NB4 (cell line): ENCODE measurements at regions not wholly inside any gene's neighbourhood (a gene's known extent, or its start where the extent isn't known, plus 50 kb on each side); places are given as distances from the start of the nearest gene placed in this dataset.

Source experiments
- MYC ChIP-seq: IDR thresholded peaks from 2 replicates; pipeline ENCODE4 v1.6.1; 2011; ENCODE audit warnings: low read depth, low read length
- POLR2A ChIP-seq: IDR thresholded peaks from 2 replicates; pipeline ENCODE4 v1.6.1; 2011; ENCODE audit warnings: mild to moderate bottlenecking; ENCODE audit not compliant: insufficient read length; ENCODE audit errors: extremely low read depth
- TF ChIP-seq, protein P1 (sequence below): IDR thresholded peaks from one replicate; pipeline ENCODE4 v1.5.1; 2012; ENCODE audit warnings: low read depth, low read length
- TF ChIP-seq, protein P2 (sequence below): IDR thresholded peaks from 2 replicates; pipeline ENCODE4 v1.6.1; 2011; ENCODE audit warnings: low read depth, low read length

DNA sequence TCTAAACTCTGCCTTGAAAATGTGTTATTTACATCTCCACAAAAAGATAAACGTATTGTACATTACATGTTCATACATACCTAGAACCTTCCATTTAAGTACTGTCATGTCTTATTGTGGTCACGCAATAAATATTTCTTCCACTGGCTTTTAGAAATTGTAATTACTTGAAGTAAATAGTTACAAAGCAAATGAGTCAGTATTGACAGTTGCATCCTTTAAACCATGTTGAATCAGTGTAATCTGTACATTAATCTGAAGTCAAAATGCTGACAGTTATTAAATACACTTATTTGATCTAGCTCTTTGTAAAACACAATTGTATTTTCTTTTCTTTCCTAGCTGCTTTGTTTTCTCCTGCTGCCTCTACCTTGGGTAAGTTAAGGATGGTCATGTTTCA, 446.7 kb downstream of the EPHA5 start:
- TF ChIP-seq, protein P1, sequence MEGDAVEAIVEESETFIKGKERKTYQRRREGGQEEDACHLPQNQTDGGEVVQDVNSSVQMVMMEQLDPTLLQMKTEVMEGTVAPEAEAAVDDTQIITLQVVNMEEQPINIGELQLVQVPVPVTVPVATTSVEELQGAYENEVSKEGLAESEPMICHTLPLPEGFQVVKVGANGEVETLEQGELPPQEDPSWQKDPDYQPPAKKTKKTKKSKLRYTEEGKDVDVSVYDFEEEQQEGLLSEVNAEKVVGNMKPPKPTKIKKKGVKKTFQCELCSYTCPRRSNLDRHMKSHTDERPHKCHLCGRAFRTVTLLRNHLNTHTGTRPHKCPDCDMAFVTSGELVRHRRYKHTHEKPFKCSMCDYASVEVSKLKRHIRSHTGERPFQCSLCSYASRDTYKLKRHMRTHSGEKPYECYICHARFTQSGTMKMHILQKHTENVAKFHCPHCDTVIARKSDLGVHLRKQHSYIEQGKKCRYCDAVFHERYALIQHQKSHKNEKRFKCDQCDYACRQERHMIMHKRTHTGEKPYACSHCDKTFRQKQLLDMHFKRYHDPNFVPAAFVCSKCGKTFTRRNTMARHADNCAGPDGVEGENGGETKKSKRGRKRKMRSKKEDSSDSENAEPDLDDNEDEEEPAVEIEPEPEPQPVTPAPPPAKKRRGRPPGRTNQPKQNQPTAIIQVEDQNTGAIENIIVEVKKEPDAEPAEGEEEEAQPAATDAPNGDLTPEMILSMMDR = no peak
- no peak for TF ChIP-seq POLR2A
- TF ChIP-seq, protein P2, sequence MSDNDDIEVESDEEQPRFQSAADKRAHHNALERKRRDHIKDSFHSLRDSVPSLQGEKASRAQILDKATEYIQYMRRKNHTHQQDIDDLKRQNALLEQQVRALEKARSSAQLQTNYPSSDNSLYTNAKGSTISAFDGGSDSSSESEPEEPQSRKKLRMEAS = no peak
- TF ChIP-seq MYC = no peak
